Type B pancreatic cell (in vitro differentiated cells): ENCODE measurements at regions not wholly inside any gene's neighbourhood (a gene's known extent, or its start where the extent isn't known, plus 50 kb on each side); places are given as distances from the start of the nearest gene placed in this dataset.
"Not testable (repeated sequence)": the region's sequence is repeated elsewhere in the genome, so short reads cannot be mapped to it uniquely, and the experiment has no call there.

Source experiments
- DNase-seq: peaks from one replicate; pipeline ENCODE4 v3.0.0; 2021; ENCODE audit warnings: mixed read lengths; ENCODE audit not compliant: unreplicated experiment; ENCODE audit errors: extremely low spot score
- H3K27ac Mint-ChIP-seq: 2 replicates; pipeline ENCODE4 v1.8.0; 2021; ENCODE audit warnings: mild to moderate bottlenecking, mixed read lengths
- H3K27me3 Mint-ChIP-seq: 2 replicates; pipeline ENCODE4 v1.8.0; 2021; ENCODE audit warnings: mixed read lengths
- H3K36me3 Mint-ChIP-seq: 2 replicates; pipeline ENCODE4 v1.8.0; 2021; ENCODE audit warnings: mixed read lengths
- H3K4me1 Mint-ChIP-seq: one replicate; pipeline ENCODE4 v1.8.0; 2021; ENCODE audit warnings: mixed read lengths; ENCODE audit not compliant: unreplicated experiment
- H3K4me3 Mint-ChIP-seq: 2 replicates; pipeline ENCODE4 v1.8.0; 2021; ENCODE audit warnings: mild to moderate bottlenecking, mixed read lengths
- H3K9me3 Mint-ChIP-seq: 2 replicates; pipeline ENCODE4 v1.8.0; 2021; ENCODE audit warnings: mixed read lengths
- CTCF ChIP-seq: fragments of 200-600 bp; sonication (generic); conservative IDR thresholded peaks from 2 replicates; pipeline ENCODE4 v1.5.0; 2021; ENCODE audit warnings: antibody characterized with exemption, mild to moderate bottlenecking

GRCh38 chr5:67896311-67896929 is 319.1 kb upstream of the PIK3R1 start:
- Mint-ChIP-seq H3K36me3 (no peaks in the 10 kb centered on the region), H3K4me3 (no peak overlapping the region), H3K27ac (no peak overlapping the region), H3K4me1 (peaks cover 11% of the 10 kb centered on the region), H3K9me3 (peaks cover 16% of the 10 kb centered on the region), H3K27me3 (peaks cover 3% of the 10 kb centered on the region)
- no peak for TF ChIP-seq CTCF
- no peak for DNase-seq

GRCh38 chr5:67889870-67890269 is 325.7 kb upstream of the PIK3R1 start:
- not testable (repeated sequence) for H3K4me3 Mint-ChIP-seq, H3K27ac Mint-ChIP-seq, H3K36me3 Mint-ChIP-seq, DNase-seq, H3K27me3 Mint-ChIP-seq, H3K4me1 Mint-ChIP-seq
- H3K9me3 Mint-ChIP-seq: peaks cover 13% of the 10 kb centered on the region

GRCh38 chr5:67887748-67888161 is 327.8 kb upstream of the PIK3R1 start:
- Mint-ChIP-seq H3K27ac (no peak overlapping the region), H3K27me3 (no peaks in the 10 kb centered on the region), H3K4me1 (no peaks in the 10 kb centered on the region), H3K4me3 (no peak overlapping the region), H3K9me3 (peaks cover 13% of the 10 kb centered on the region), H3K36me3 (no peaks in the 10 kb centered on the region)
- no peak for TF ChIP-seq CTCF
- no peak for DNase-seq

- Mint-ChIP-seq H3K27ac (no peak overlapping the region), H3K27me3 (no peaks in the 10 kb centered on the region), H3K4me1 (no peaks in the 10 kb centered on the region), H3K9me3 (peaks cover 16% of the 10 kb centered on the region), H3K36me3 (no peaks in the 10 kb centered on the region), H3K4me3 (no peak overlapping the region)
- no peak for TF ChIP-seq CTCF
- DNase-seq: no peak
These were observed 328.8 kb upstream of the PIK3R1 start for GRCh38 chr5:67886761-67887160.

GRCh38 chr5:67880876-67881275 is 334.7 kb upstream of the PIK3R1 start:
- Mint-ChIP-seq H3K27ac (no peak overlapping the region), H3K9me3 (peaks cover 4% of the 10 kb centered on the region), H3K4me1 (peaks cover 12% of the 10 kb centered on the region), H3K4me3 (no peak overlapping the region), H3K36me3 (no peaks in the 10 kb centered on the region), H3K27me3 (peaks cover 3% of the 10 kb centered on the region)
- TF ChIP-seq CTCF: no peak
- no peak for DNase-seq

GRCh38 chr5:67880511-67880805 is 335.1 kb upstream of the PIK3R1 start:
- no peak for DNase-seq
- no peaks in the 10 kb centered on the region for H3K36me3 Mint-ChIP-seq
- H3K27me3 Mint-ChIP-seq: peaks cover 4% of the 10 kb centered on the region
- H3K9me3 Mint-ChIP-seq: peaks cover 4% of the 10 kb centered on the region
- TF ChIP-seq CTCF: no peak
- no peak overlapping the region for H3K27ac Mint-ChIP-seq
- no peak overlapping the region for H3K4me3 Mint-ChIP-seq
- peaks cover 12% of the 10 kb centered on the region for H3K4me1 Mint-ChIP-seq
